Hepatocyte (in vitro differentiated cells): ENCODE measurements at regions not wholly inside any gene's neighbourhood (a gene's known extent, or its start where the extent isn't known, plus 50 kb on each side); places are given as distances from the start of the nearest gene placed in this dataset.

Experiments
- CTCF ChIP-seq: fragments of 200-600 bp; sonication (generic); IDR thresholded peaks from 2 replicates; pipeline ENCODE4 v1.5.1; 2016; ENCODE audit warnings: antibody characterized with exemption, mild to moderate bottlenecking; ENCODE audit not compliant: poor library complexity
- EZH2 ChIP-seq: fragments of 200-600 bp; sonication (generic); IDR thresholded peaks from 2 replicates; pipeline ENCODE4 v1.6.1; 2016; ENCODE audit warnings: antibody characterized with exemption, mild to moderate bottlenecking, borderline replicate concordance
- EZH2phosphoT487 ChIP-seq: fragments of 200-600 bp; sonication (generic); IDR thresholded peaks from one replicate; pipeline ENCODE4 v1.6.1; 2018; ENCODE audit warnings: antibody characterized with exemption, mild to moderate bottlenecking, low read depth, moderate library complexity; ENCODE audit not compliant: unreplicated experiment, severe bottlenecking

GRCh38 chr2:206381881-206382280, 61.5 kb upstream of the ADAM23 start:
- TF ChIP-seq CTCF (no peak), EZH2 (no peak), EZH2phosphoT487 (no peak)
